Panc1 (cell line): ENCODE measurements at regions not wholly inside any gene's neighbourhood (a gene's known extent, or its start where the extent isn't known, plus 50 kb on each side); places are given as distances from the start of the nearest gene placed in this dataset.

Source experiments
- ATAC-seq: fragments of 200-7000 bp; cut with Tn5 transposase; 2 replicates; pipeline ENCODE4 v1.9.1; 2020; ENCODE audit warnings: mild to moderate bottlenecking, moderate library complexity
- BruUV-seq: library from RNA; stranded (reverse); fragments of 400-500 nt; replicated peaks from 2 replicates; lab custom pipeline; 2021; lab: Mats Ljungman, UMichigan
- CTCF ChIA-PET: fragments of 300-600 bp; sonication (Branson Sonifier 250); formaldehyde crosslinking; loops from one replicate; lab custom pipeline; 2022; ENCODE audit warnings: antibody characterized with exemption; lab: Charles Lee
- POLR2A ChIA-PET: fragments of 300-600 bp; sonication (Branson Sonifier 250); formaldehyde crosslinking; loops from one replicate; lab custom pipeline; 2022; ENCODE audit warnings: antibody characterized with exemption; lab: Charles Lee
- DNase-seq: peaks from one replicate; pipeline ENCODE4 v3.0.0-alpha.2; 2010; ENCODE audit warnings: low read depth, low spot score
- H3K27ac ChIP-seq: 2 replicates; pipeline ENCODE4 v1.5.1; 2011; ENCODE audit warnings: mild to moderate bottlenecking, low read length, inconsistent platforms
- H3K27me3 ChIP-seq: fragments of 200-500 bp; sonication (Bioruptor generic); 2 replicates; pipeline ENCODE4 v1.6.0; 2014; ENCODE audit warnings: low read length, inconsistent platforms; ENCODE audit not compliant: control insufficient read depth, insufficient read depth
- H3K36me3 ChIP-seq: fragments of 200-500 bp; sonication (Bioruptor generic); 2 replicates; pipeline ENCODE4 v1.5.1; 2014; ENCODE audit warnings: inconsistent platforms, mild to moderate bottlenecking, low read length, moderate library complexity; ENCODE audit not compliant: control insufficient read depth, insufficient read depth
- H3K4me1 ChIP-seq: 2 replicates; pipeline ENCODE4 v1.5.1; 2011; ENCODE audit warnings: inconsistent platforms, mild to moderate bottlenecking, low read length, moderate library complexity; ENCODE audit not compliant: control insufficient read depth, insufficient read depth
- H3K4me3 ChIP-seq, 2 experiments: 2 replicates each; pipeline ENCODE4 v1.5.1; 2011 to 2012; ENCODE audit warnings: low read depth in 2 of 2, low read length in 2 of 2, mild to moderate bottlenecking in 2 of 2, inconsistent platforms in 1 of 2, moderate library complexity in 1 of 2
- H3K9me3 ChIP-seq: fragments of 200-500 bp; sonication (Bioruptor generic); 2 replicates; pipeline ENCODE4 v1.5.1; 2014; ENCODE audit warnings: low read depth, mild to moderate bottlenecking, inconsistent platforms, low read length, moderate library complexity; ENCODE audit not compliant: control insufficient read depth, insufficient read depth
- POLR2AphosphoS5 ChIP-seq: IDR thresholded peaks from 2 replicates; pipeline ENCODE4 v1.6.1; 2012; ENCODE audit warnings: mild to moderate bottlenecking, low read depth, low read length, moderate library complexity
- REST ChIP-seq, 2 experiments: IDR thresholded peaks; 2 replicates each; pipeline ENCODE4 v1.6.1; 2011 to 2012; ENCODE audit warnings: low read depth in 2 of 2, control low read depth in 1 of 2, low read length in 1 of 2, mild to moderate bottlenecking in 1 of 2, moderate library complexity in 1 of 2; ENCODE audit not compliant: insufficient read depth in 1 of 2
- SIN3A ChIP-seq: IDR thresholded peaks from 2 replicates; pipeline ENCODE4 v1.6.1; 2012; ENCODE audit warnings: low read depth, mild to moderate bottlenecking, low read length, moderate library complexity, borderline replicate concordance; ENCODE audit not compliant: insufficient read depth
- TCF7L2 ChIP-seq: IDR thresholded peaks from 2 replicates; pipeline ENCODE4 v1.6.1; 2011; ENCODE audit warnings: mild to moderate bottlenecking, low read depth, low read length, inconsistent platforms
- in situ Hi-C: cut with HindIII; loops from 2 replicates; pipeline ENCODE4 v1.10.0; 2016; ENCODE audit warnings: low sequenced_read_pairs, low pct_unique_long_range_greater_than_20kb
- intact Hi-C: fragments of 100-400 bp; cut with micrococcal nuclease; formaldehyde crosslinking; loops from one replicate; pipeline ENCODE4 v1.10.0; 2022; ENCODE audit not compliant: unreplicated experiment
- TF ChIP-seq, protein P1 (sequence below): fragments of 450-650 bp; IDR thresholded peaks from 2 replicates; pipeline ENCODE4 v1.5.1; 2017; ENCODE audit warnings: mild to moderate bottlenecking

DNA sequence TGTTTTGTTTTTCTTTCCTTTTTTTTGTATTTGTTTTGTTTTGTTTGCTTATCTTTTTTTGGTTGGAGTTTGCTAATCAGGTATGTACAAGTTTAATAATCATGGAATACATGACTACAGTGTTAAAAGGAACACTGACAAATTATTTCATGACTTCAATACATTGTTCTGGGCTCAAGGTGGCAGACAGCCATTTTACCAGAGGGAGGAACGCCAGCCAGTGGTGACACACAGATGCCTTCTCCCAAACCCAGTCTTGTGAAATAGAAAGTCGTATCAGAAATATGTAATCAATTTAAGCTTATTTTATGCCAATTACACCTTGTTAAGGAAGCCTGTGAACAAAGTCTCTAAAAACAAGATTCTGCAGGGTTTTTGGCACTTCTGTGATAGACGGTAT is 264.0 kb upstream of the EPHA4 start:
- in situ Hi-C loops: no loop called here
- no peak for DNase-seq
- Histone ChIP-seq H3K27me3 (no peaks in the 10 kb centered on the region), H3K9me3 (no peaks in the 10 kb centered on the region), H3K4me1 (no peaks in the 10 kb centered on the region), H3K27ac (no peak overlapping the region), H3K36me3 (no peaks in the 10 kb centered on the region), H3K4me3 (no peak overlapping the region)
- CTCF ChIA-PET: no interaction called here
- BruUV-seq: no TSS peak
- intact Hi-C loops: no loop called here
- TF ChIP-seq REST (IDR thresholded peaks at IDR 0.05; ENCODE audit: insufficient read depth in 1 of 2, low read depth in 2 of 2, low read length in 1 of 2): no peak
- no peak for TF ChIP-seq TCF7L2
- TF ChIP-seq POLR2AphosphoS5: no peak
- ATAC-seq: no peak
- POLR2A ChIA-PET: no interaction called here

GRCh38 chr2:221833966-221834365 is 261.9 kb upstream of the EPHA4 start:
- Histone ChIP-seq H3K36me3 (no peaks in the 10 kb centered on the region), H3K27ac (no peak overlapping the region), H3K27me3 (no peaks in the 10 kb centered on the region), H3K4me3 (no peak overlapping the region), H3K9me3 (no peaks in the 10 kb centered on the region), H3K4me1 (no peaks in the 10 kb centered on the region)
- CTCF ChIA-PET: no interaction called here
- POLR2A ChIA-PET: no interaction called here
- TF ChIP-seq SIN3A (no peak), TCF7L2 (no peak), POLR2AphosphoS5 (no peak), REST (IDR thresholded peaks at IDR 0.05; ENCODE audit: insufficient read depth in 1 of 2, low read depth in 2 of 2, low read length in 1 of 2) (no peak)
- TF ChIP-seq, protein P1, sequence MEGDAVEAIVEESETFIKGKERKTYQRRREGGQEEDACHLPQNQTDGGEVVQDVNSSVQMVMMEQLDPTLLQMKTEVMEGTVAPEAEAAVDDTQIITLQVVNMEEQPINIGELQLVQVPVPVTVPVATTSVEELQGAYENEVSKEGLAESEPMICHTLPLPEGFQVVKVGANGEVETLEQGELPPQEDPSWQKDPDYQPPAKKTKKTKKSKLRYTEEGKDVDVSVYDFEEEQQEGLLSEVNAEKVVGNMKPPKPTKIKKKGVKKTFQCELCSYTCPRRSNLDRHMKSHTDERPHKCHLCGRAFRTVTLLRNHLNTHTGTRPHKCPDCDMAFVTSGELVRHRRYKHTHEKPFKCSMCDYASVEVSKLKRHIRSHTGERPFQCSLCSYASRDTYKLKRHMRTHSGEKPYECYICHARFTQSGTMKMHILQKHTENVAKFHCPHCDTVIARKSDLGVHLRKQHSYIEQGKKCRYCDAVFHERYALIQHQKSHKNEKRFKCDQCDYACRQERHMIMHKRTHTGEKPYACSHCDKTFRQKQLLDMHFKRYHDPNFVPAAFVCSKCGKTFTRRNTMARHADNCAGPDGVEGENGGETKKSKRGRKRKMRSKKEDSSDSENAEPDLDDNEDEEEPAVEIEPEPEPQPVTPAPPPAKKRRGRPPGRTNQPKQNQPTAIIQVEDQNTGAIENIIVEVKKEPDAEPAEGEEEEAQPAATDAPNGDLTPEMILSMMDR: no peak
- in situ Hi-C loops (no loop called here), intact Hi-C loops (no loop called here)
- no TSS peak for BruUV-seq
- ATAC-seq: no peak
- DNase-seq: no peak
